NAMALWA (cell line): ENCODE measurements at regions not wholly inside any gene's neighbourhood (a gene's known extent, or its start where the extent isn't known, plus 50 kb on each side); places are given as distances from the start of the nearest gene placed in this dataset.
"Not testable (repeated sequence)": the region's sequence is repeated elsewhere in the genome, so short reads cannot be mapped to it uniquely, and the experiment has no call there.

Experiments used
- DNase-seq: peaks from one replicate; pipeline ENCODE4 v3.0.0-alpha.2; 2015; ENCODE audit warnings: low spot score

DNA sequence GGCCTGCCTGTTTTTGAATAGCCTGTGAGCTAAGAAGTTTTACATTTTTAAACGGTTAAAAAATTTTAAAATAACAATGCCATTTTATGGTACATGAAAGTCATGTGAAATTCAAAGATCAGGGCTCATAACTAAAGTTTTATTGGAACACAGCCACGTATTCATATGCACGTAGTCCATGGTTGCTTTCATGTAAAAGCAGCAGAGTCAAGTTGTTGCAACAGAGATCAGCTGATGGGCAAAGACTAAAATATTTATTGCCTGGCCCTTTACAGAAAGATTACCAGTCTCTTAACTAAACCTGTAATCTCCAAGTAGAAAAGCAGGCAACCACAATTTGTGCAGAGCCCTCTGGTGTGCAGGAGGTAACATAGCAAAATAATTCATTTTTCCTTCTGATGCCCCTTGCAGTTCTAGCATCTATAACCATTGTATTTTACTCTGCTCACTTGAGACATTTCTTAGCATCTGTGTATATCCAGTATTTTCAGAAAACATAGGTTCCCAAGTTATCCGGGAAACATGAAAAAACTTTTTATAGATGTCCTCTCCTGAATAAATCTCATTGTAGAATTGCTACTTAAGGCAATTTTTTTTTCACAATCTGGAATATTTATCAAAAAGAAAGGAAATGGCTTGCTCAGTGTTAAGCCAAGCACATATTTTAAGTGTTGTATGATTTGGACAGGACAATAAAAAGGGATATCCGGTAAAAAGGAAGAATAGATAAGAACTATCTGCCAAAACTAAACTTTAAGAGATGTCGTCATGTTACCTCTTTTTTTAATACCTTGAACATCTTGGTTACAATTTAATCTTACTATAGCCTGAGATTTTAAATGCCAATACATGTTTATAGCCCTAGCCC is 430.8 kb downstream of the PLPP3 start:
- peak; percentile 10 for DNase-seq

DNA sequence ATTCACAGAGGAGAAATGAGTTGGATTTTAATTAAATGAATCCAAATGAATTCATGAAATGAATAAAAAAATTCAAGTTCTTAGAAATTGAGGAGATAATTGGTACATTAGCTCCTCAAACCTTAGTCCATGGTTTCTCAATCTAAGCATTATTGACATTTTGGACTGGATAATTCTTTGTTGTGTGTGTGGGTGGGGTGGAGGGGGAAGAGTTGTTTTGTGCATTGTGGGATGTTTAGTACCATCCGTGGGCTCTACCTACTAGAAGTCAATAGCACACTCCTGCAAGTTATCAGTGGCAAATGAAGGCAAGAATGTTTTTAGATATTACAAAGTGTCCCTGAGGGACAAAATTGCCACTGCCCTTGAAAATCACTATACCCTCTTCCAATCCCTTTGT is 431.9 kb downstream of the PLPP3 start:
- no peak for DNase-seq

DNA sequence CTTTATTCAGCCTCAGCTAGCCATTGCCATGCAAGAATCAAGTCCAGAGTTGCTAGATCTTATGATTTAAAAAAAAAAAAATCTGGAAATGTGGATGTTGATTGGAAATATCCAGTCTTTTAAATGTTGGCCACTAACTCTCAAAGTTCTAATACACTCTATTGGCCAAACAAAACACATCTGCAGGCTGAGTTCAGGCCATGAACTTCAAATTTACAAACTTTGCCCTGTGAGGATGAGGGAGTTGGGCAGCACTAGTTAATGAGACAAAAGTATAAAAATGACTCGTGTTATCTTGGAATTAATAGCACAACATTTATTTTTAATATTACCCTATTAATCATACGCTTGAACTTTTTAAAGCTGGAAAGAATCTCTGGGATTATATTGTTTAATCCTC is 432.3 kb downstream of the PLPP3 start:
- no peak for DNase-seq

DNA sequence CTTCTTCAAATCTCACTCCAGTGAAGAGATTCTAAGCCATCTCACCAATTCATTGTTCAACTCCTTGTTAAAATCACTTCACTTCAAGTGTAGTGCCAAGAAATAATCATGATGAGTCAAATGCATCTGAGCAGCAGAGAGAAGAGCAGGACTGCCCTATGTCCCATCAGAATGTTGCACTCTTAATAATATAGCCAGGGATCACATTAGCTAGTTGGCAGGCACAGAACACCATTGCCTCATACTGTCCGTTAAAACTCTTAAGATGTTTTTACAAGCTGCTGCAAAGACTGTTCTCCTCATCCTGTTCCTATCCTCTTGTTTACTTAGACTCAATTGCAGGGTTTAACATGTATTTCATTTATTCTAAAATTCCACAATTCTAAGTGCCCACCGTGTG is 432.9 kb downstream of the PLPP3 start:
- DNase-seq = no peak

DNA sequence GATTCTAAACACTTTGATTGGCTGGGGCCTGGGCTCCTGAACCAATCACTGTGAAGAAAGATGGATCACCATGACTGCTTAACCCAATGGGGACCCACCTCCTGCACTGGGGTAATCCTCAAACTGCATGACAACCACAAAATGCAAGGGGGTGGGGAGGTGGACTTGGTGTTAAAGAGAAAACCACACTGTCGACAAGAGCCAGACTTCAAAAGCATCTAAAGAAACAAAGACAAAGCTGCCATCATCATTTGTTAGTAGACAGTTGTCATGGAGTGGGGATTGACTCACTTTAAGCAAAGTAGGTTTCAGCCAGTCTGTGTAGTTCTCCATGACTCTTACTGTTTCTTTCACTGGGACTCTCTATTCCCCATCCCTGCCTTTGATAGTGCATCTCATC is 433.8 kb downstream of the PLPP3 start:
- no peak for DNase-seq

DNA sequence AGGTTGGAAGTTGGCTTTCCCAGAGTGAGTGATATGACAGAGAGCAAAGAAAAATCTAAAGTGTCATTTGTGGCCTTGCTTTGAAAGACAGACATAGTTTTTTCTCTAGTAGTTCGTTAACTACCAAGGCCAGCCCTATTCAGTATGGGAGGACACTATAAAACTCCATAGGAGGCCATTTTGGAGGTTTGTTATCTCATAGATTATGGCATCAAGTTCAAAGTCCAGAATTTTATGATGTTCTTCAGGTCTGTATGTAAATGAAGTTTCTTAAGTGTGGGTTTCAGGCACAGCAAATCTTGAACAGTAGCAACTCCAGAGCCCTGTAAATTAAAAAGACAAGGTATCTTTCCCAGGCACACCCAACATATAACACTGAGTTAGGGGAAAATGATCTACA is 437.1 kb downstream of the PLPP3 start:
- no peak for DNase-seq

DNA sequence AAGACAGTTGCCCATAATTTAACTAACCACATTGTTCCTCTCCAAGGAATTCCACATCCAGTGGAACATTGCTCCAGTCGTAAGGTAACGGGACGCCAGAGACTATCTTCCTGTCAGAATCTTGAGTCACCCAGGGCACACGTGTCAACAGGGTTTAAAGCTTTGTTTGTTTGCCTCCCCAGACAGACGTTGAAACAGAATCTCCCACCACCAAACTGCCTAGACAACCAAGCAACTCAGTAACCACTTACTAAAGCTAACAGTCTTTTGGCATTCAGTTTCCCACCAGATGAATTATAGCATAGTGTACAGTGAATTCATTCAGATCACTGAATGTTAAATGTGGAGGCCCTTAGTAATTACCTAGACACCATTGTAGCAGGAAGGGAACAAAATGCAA is 439.5 kb downstream of the PLPP3 start:
- DNase-seq = no peak

DNA sequence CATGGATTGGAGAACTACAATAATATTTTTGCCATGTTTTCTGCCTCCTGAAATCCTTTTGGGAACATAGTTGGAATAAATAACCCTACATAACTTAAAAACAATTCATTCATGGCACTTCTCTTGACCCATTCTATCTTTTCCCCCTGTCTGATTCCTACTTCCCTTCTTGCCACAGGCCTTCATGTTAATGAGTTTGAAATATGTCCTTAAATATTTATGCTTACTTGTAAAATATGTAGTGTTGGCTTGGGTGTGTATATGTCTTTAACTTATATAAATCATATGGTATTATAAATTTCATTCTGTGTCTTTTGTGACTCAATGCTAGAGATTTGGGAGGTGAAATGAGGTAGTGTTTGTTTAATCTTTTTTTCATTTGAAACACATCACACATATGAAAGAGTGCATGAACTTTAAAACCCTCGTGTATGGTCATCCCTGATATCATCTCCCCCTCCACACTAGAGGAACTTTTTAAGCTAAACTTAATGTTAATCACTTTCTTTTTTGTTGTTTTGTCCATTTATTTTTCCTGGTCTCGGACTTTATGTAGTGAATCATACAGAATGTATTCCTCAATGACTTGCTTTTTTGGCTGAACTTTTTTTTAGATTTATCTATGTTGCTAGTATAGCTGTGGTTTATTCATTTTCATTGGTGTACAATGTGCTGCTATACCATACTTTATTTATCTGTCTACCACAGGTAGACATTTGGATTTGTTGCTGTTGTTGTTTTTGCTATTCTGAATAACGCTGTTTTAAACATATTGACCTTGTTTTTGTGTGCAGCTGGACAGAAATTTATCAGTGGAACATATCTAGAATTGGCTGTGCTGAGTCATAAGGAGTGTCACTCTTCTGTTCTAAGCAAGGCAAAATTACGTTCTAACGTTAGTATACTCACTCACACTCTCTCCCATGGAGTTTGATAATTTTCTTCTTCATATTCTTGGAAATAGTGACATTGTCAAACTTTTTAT is 441.6 kb downstream of the PLPP3 start:
- DNase-seq = no peak

DNA sequence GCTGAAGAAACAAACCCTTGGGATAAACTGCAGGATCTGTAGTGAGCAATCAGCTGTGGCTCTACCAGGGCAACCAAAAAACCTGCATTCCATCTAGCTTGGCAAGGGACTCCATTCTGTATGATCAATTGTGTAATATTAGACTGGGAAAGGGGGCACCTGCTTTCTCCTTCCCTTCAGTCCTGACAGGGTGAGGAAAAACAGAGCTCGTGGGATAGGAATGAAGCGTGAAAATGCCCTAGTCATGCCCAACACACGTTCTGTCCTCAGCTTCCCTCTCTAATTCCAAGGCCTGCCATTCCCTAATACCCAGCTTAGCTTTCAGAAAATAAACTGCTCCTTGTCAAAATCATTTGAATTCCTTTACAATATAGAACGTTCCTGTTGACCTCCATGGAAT is 442.3 kb downstream of the PLPP3 start:
- DNase-seq = no peak

DNA sequence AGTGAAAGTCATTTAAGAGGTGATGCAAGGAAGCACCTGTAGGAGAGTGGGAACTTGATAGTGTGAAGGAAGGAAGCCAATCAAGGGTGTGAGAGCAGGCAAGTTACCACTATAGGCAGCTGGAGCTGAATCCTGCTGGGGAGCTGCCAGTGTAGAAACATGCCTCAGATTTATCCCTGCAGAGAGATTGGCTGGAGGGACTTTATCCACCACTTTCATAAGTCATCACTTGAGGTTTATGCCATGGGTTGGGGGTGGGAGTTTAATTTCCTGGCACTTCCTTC is 443.6 kb downstream of the PLPP3 start:
- no peak for DNase-seq

DNA sequence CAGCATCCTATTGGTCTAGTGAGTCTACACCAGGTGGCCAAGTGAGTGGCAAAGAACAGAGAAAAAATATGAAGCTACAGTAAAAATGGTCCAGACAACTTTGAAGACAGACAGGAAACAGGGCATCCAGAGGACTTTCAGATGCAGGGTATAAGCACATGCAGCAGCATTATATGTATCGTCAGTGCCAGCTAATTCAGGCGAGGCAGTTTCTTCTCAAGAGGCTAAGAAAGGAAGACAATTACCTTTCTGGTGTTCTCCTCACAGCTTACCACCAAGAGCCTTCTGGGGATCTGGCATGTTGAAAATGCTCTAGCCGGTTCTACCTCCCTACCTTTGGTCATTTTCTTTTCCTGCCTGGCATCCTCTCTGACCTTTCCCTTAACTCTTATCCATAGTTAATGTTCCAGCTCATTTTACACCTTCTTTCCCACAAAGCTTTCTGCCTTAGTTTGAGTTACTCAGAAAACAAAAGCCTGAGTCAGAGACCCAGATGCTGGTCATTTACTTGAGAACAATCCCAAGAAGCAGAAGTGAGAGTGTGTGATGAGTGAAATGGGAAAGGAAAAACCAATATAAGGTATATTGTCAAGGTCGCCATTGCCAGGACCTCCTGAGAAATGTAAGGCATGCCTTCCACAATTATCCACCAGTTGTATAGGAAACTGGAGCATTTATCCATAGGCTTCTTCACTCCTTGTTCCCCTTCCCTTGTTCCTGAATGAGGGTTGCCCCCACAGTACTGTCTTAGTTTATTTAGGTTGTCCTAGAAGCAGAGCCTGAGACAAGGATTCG is 444.1 kb downstream of the PLPP3 start:
- DNase-seq = no peak

DNA sequence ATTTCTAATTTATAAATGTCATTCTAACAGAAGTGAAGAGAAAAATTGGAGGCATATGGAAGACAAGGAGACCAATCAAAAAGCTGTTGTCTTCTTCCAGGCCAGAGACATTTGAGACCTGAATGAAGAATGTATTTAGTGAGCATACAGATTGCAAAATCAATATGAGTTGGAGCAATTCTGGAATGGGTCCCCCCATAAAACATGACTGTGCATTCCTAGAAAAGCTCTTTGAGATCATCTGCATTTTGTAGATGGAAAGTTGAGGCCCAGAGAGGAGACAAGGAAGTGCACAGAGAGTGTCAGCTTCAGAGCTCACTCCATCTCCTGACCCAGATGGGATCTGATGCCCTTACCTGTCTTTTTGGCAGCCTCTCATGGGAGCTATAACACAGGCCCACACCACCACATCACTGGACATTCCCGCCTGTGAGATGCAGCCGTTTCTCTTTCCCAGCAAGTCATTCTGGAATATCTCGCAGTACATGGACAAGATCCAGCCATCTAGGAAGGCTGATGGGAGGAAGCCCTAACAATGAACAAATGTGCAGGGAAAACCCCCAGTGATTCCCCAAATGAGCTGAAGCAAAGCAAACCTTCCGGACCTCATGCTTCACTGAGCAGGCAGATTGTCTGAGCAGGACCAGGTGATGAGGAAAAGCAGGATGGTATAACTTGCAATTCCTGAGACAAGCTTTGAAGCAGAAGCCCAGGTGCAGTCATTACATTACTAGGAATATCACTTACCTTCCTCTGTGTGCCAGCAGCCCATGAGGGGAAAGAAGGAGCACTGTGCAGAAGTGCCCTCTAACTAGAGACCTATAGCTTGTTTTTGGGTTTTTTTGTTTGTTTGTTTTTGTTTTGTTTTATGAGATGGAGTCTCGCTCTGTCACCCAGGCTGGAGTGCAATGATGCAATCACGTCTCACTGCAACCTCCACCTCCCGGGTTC is 445.6 kb downstream of the PLPP3 start:
- DNase-seq = no peak

DNA sequence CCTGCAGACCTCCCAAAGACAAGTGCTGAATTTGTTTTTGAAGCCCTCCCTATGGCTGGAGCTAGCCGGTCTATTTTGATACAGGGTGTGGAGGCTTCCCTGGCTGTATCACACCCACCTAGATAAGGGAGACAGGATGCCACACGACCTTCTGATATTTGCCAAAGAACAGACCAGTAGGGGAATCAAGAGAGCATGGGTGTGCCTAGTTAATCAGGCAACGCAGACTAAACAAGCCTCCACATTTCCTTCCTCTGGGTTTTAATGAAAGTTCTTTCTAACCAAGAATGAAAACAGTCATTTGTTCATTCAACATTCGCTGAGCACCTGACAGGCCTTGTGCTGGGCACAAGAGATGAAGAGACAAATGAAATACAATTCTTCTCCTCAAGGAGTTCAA is 446.8 kb downstream of the PLPP3 start:
- no peak for DNase-seq

DNA sequence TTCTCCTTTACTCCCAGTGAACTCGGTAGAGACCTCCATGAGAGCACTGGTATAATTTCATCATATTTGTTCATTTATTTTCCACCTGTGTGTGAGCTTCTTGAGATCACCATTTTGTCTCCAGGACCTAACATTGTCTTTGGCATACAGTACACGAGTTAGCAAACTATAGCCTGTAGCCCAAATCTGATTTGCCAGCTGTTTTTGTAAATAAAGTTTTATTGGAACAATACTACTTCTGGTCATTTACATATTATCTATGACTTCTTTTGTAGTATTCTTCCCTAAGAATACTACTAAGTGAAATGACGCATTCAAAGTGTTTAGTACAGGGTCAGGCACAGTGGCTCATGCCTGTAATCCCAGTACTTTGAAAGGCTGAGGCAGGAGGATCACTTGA is 449.5 kb downstream of the PLPP3 start:
- no peak for DNase-seq

DNA sequence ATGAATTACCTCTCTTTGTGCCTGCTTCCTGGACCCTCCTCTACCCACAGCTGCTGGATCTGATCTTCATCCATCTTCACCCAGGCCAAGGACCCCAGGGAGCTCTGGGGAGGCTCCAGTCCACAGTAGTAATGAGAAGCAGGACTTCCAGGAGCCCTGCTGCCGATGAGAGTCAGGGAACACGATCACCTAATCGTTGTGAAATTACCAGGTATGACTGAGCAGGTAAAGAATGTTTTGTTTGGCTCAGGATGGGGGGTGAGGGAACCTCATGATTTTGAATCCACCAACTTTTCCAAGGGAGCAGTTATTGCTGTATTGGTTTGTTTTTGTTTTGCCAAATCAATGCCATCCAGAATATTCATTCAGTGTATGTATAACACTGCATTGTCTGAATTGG is 454.0 kb downstream of the PLPP3 start:
- no peak for DNase-seq

DNA sequence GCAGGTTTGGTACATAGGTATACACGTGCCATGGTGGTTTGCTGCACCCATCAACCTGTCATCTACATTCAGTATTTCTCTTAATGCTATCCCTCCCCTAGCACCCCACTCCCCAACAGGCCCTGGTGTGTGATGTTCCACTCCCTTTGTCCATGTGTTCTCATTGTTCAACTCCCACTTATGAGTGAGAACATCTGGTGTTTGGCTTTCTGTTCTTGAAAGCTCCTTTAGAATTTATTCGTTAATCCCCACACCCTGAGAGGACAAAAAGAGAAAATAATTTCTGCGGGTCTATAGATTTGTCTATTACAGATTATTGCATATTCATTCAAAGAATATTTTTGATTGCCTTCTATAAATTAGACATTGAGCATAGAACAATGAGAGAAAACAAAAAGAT is 455.5 kb downstream of the PLPP3 start:
- DNase-seq = no peak

DNA sequence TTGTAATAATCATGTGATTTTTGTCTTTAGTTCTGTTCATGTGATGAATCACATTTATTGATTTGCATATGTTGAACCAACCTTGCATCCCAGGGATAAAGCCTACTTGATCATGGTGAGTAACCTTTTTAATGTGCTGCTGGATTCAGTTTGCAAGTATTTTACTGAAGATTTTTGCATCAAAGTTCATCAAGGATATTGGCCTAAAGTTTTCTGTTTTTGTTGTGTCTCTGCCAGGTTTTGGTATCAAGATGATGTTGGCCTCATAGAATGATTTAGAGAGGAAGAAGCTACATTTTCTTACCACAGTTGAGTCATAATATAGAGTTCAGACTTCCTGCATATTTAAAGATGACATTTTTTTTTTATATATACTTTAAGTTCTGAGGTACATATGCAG is 455.9 kb downstream of the PLPP3 start:
- DNase-seq = no peak

DNA sequence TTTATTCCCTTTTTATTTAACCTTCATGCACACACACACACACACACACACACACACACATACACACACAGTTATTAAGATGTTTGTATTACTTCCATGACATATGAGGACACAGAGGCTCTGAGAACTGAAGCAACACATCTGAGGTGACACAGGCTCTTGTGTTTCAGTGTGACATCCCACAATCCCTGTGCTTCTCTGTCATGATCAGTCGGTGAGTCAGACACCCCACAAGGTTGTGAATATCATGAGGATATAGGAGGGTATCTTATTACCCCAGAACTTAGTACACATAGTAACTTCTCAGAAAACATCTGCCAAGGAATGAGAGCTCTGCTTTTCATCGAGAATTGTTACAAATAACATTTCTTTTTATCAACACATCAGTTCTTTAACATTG is 459.3 kb downstream of the PLPP3 start:
- DNase-seq = no peak

DNA sequence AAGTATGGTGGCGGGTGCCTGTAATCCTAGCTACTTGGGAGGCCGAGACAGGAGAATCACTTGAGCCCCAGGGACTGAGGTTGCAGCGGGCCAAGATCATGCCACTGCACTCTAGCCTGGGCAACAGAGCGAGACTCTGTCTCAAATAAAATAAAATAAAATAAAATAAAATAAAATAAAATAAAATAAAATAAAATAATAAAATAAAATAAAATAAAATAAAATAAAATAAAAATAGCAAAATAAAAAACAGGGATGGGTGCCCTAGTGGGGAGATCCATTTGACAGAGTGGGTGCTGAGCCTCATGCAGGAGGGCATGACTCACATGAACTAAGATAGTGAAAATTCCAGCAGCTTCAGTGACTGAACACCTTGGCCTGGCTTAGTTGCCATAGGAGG is 460.7 kb downstream of the PLPP3 start:
- DNase-seq = not testable (repeated sequence)

DNA sequence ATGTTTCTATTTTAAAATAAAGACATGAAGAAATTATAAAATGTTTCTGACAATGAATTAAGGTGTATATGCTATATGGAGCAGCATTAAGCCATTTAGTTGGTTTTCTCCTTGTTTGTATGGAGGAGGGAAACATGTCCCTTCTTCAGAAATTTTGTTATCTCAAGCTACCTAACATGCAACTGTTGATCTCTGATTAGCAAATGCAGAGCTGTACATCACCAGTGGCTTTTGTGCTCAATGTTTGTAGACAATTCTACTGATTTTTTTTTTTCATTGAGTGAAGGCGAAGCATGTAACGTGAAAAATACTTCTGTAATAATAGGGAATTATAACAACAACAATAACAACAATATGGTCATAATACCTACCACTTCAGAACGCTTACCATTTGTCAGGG is 463.7 kb downstream of the PLPP3 start:
- no peak for DNase-seq

DNA sequence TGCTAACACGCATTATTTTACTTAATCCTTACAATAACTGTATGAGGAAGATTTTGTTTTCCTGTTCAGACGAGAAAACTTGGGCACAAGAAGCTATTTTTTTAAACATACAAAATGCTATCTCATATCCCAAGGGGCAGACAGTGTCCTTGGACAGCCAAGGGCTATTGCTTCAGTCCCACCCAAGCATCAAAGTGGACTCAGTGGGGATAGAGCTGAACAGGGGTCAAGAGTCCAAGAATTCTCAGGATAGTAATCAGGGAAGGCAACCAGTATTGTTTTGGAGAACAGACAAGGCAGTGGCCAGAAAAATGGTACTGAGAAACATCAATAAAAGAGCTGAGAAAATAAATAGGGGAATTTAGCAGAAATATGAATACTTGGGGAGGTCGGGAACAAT is 465.7 kb downstream of the PLPP3 start:
- DNase-seq = no peak

DNA sequence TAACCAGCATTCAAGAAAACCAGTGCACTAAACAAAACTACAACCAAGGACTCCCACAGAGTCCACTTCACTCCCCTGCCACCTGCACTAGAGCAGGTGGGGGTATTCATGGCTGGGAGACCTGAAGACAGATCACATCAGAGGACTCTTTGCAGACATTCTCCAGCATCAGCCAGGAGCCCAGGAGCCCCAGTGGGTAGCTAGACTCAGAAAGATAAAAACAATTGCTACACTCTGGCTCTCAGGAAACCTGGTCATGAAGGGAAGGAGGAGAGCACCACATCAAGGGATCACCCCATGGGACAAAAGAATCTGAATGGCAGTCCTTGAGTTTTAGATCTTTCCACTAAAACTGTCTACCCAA is 472.1 kb downstream of the PLPP3 start:
- DNase-seq = no peak
